ENCODE measurements at regions not wholly inside any gene's neighbourhood (a gene's known extent, or its start where the extent isn't known, plus 50 kb on each side); places are given as distances from the start of the nearest gene placed in this dataset.

DNA sequence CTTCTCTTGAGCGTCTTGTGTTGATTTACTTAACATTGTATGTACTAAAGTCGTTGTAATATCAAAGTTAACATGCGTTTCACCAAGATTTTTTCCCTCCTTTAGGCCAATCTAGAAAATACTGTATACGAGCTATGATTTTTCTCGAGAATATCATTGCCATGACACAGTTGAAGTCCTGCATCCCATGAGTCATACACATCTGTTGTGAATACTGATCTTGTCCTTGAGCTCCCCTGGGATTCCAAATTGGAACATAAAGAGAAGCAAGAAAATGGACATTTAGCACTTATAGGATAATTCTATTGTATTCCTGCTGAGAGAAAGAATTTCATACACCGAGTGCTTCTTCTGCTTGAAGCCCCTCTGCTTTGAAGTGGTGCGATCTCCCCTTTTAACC lies 109.6 kb downstream of the SLC35B3 start:
- Histone ChIP-seq H3K27me3 (no peaks in the 10 kb centered on the region), H3K4me1 (no peaks in the 10 kb centered on the region), H3K9me3 (no peaks in the 10 kb centered on the region), H3K27ac (no peak overlapping the region), H3K36me3 (no peaks in the 10 kb centered on the region), H3K4me3 (no peak overlapping the region)
- 74% methylated on average over 7 of the region's 7 CpGs for WGBS
- TF ChIP-seq POLR2AphosphoS5 (IDR thresholded peaks at IDR 0.05): no peak
- TF ChIP-seq EP300 (IDR thresholded peaks at IDR 0.05): no peak
- TF ChIP-seq, protein P1, sequence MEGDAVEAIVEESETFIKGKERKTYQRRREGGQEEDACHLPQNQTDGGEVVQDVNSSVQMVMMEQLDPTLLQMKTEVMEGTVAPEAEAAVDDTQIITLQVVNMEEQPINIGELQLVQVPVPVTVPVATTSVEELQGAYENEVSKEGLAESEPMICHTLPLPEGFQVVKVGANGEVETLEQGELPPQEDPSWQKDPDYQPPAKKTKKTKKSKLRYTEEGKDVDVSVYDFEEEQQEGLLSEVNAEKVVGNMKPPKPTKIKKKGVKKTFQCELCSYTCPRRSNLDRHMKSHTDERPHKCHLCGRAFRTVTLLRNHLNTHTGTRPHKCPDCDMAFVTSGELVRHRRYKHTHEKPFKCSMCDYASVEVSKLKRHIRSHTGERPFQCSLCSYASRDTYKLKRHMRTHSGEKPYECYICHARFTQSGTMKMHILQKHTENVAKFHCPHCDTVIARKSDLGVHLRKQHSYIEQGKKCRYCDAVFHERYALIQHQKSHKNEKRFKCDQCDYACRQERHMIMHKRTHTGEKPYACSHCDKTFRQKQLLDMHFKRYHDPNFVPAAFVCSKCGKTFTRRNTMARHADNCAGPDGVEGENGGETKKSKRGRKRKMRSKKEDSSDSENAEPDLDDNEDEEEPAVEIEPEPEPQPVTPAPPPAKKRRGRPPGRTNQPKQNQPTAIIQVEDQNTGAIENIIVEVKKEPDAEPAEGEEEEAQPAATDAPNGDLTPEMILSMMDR (IDR thresholded peaks at IDR 0.05): no peak
- no peak for TF ChIP-seq POLR2A (IDR thresholded peaks at IDR 0.05)
- DNase-seq (ENCODE audit: low spot score in 2 of 2): no peak

DNA sequence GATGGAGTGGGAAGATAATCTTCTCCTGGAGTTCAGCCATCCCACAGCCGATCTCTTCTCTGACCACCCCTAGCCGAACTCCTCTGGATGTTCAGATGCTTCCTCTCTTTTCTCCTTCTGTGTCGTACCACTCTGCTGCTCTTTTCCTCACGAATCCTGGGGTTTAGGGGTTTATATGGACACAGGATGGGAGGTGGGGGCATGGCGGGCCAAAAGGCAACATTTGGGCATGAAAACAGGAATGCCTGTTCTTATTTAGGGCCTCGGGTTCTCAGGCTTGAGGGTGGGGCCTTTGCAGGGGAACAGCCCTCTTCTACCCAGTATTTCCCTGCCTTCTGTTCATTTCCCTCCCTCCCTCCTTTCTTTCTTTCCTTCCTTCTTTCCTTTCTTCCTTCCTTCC lies 112.7 kb downstream of the SLC35B3 start:
- Histone ChIP-seq H3K4me1 (no peaks in the 10 kb centered on the region), H3K27me3 (no peaks in the 10 kb centered on the region), H3K27ac (no peak overlapping the region), H3K4me3 (no peak overlapping the region), H3K9me3 (no peaks in the 10 kb centered on the region), H3K36me3 (no peaks in the 10 kb centered on the region)
- DNase-seq (ENCODE audit: low spot score in 2 of 2): no peak
- 87% methylated on average over 6 of the region's 6 CpGs for WGBS
- TF ChIP-seq EP300 (IDR thresholded peaks at IDR 0.05) (no peak), POLR2A (IDR thresholded peaks at IDR 0.05) (no peak), POLR2AphosphoS5 (IDR thresholded peaks at IDR 0.05) (no peak)
- TF ChIP-seq, protein P1 (IDR thresholded peaks at IDR 0.05): no peak

DNA sequence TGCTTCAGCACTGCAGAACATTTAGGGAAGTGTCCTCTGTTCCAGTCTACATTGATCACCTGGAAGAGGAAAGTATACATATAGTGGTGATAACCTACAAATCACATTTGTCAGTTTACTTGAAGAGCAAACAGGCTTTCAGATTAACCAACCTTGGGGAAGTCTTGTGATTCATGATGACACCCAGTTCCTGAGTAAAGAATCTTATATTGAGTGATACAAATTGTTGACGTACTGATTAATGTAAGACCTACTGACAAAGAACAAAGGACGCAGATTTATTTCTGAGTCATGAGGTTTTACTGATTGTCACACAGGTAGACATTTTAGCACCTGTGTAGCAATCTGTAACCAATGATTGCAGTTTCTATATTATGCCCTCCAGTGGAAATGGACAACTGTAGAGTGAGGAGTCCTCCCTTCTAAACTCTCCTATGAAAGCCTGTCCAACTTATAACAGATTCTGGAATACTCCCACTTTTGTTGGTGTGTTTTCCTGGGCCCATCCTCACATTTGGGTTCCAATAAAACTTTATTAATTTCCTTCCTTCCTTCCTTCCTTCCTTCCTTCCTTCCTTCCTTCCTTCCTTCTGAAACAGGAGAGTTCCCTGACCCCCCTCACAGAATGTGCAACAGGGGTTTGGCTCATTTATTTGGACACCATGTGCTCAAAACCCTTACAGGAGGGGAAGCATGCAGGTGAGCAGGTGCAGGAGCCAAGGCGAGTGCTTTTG lies 113.5 kb downstream of the SLC35B3 start:
- no peaks in the 10 kb centered on the region for H3K36me3 ChIP-seq
- H3K4me3 ChIP-seq: no peak overlapping the region
- H3K4me1 ChIP-seq: no peaks in the 10 kb centered on the region
- H3K9me3 ChIP-seq: no peaks in the 10 kb centered on the region
- H3K27me3 ChIP-seq: no peaks in the 10 kb centered on the region
- H3K27ac ChIP-seq: no peak overlapping the region
- TF ChIP-seq, protein P1 (IDR thresholded peaks at IDR 0.05): no peak
- TF ChIP-seq EP300 (IDR thresholded peaks at IDR 0.05) (no peak), POLR2AphosphoS5 (IDR thresholded peaks at IDR 0.05) (no peak), POLR2A (IDR thresholded peaks at IDR 0.05) (no peak)
- DNase-seq (ENCODE audit: low spot score in 2 of 2): no peak
- 91% methylated on average over 3 of the region's 3 CpGs for WGBS

DNA sequence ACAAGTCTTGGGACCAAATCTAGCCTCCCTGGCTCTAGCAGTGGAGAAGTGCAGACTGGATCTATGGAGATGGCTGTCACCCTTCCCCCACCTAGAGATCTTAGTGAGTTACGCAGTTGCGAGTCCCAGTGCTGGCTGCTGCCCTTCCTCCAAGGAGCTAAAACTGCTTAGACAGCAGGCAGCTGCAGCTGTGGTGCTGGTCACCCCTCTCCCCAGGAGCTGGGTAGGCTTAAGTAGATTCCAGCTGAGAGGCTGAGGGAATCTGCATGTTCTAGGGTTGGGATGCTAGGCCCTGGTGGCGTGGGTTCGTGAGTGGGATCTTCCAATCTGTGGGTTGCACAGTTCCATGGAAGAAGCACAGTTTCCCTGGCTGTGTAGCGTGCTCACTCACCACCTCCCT lies 120.2 kb downstream of the SLC35B3 start:
- no peak overlapping the region for H3K4me3 ChIP-seq
- no peaks in the 10 kb centered on the region for H3K36me3 ChIP-seq
- no peaks in the 10 kb centered on the region for H3K27me3 ChIP-seq
- no peaks in the 10 kb centered on the region for H3K9me3 ChIP-seq
- no peaks in the 10 kb centered on the region for H3K4me1 ChIP-seq
- TF ChIP-seq, protein P1 (IDR thresholded peaks at IDR 0.05): no peak
- TF ChIP-seq EP300 (IDR thresholded peaks at IDR 0.05) (no peak), POLR2AphosphoS5 (IDR thresholded peaks at IDR 0.05) (no peak), POLR2A (IDR thresholded peaks at IDR 0.05) (no peak)
- H3K27ac ChIP-seq: no peak overlapping the region
- no peak for DNase-seq (ENCODE audit: low spot score in 2 of 2)
- 90% methylated on average over 5 of the region's 5 CpGs for WGBS

DNA sequence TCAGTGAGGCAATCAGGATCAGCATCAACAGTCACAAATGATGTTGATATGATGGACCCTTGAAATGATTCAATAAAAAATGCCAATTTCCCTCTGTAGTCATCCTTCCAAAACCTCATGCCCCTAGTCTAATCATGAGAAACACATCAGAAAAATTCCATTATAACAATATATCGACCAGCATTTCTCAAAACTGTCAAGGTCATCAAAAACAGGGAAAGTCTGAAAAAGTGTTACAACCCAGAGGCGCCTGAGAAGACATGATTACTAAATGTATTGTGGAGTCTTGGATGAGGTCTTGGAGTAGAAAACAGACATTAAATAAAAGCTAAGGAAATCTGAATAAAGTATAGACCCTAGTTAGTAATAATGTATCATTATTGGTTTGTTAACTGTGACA lies 133.8 kb downstream of the SLC35B3 start:
- Histone ChIP-seq H3K27ac (no peak overlapping the region), H3K4me1 (no peaks in the 10 kb centered on the region), H3K9me3 (no peaks in the 10 kb centered on the region), H3K27me3 (no peaks in the 10 kb centered on the region), H3K36me3 (no peaks in the 10 kb centered on the region), H3K4me3 (no peak overlapping the region)
- no peak for DNase-seq (ENCODE audit: low spot score in 2 of 2)
- 94% methylated on average over 2 of the region's 2 CpGs for WGBS
- TF ChIP-seq, protein P1 (IDR thresholded peaks at IDR 0.05): no peak
- TF ChIP-seq EP300 (IDR thresholded peaks at IDR 0.05) (no peak), POLR2A (IDR thresholded peaks at IDR 0.05) (no peak), POLR2AphosphoS5 (IDR thresholded peaks at IDR 0.05) (no peak)
